ENCODE measurements at regions not wholly inside any gene's neighbourhood (a gene's known extent, or its start where the extent isn't known, plus 50 kb on each side); places are given as distances from the start of the nearest gene placed in this dataset.

GRCh38 chr20:40890635-40891034, 138.0 kb upstream of the TOP1 start:
- no peak for DNase-seq (ENCODE audit: low read depth in 2 of 2)

GRCh38 chr20:40891351-40891750, 137.3 kb upstream of the TOP1 start:
- no peak overlapping the region for H3K4me3 ChIP-seq (replicated peaks in 1 of 2; ENCODE audit: low read depth in 2 of 2, low read length in 2 of 2)
- TF ChIP-seq CTCF (IDR thresholded peaks at IDR 0.05; ENCODE audit: low read depth, low read length): no peak
- no peak for DNase-seq (ENCODE audit: low read depth in 2 of 2)

More at GRCh38 chr20:40890635-40891034, 138.0 kb upstream of the TOP1 start:
- no peak overlapping the region for H3K4me3 ChIP-seq (replicated peaks in 1 of 2; ENCODE audit: low read depth in 2 of 2, low read length in 2 of 2)
- no peak for TF ChIP-seq CTCF (IDR thresholded peaks at IDR 0.05; ENCODE audit: low read depth, low read length)

GRCh38 chr20:40892642-40893041, 136.0 kb upstream of the TOP1 start:
- DNase-seq (ENCODE audit: low read depth in 2 of 2): no peak
- no peak overlapping the region for H3K4me3 ChIP-seq (replicated peaks in 1 of 2; ENCODE audit: low read depth in 2 of 2, low read length in 2 of 2)
- no peak for TF ChIP-seq CTCF (IDR thresholded peaks at IDR 0.05; ENCODE audit: low read depth, low read length)

- TF ChIP-seq CTCF (IDR thresholded peaks at IDR 0.05; ENCODE audit: low read depth, low read length): no peak
Measured at GRCh38 chr20:40893610-40894236, 134.9 kb upstream of the TOP1 start.

GRCh38 chr20:40894237-40894630, 134.4 kb upstream of the TOP1 start:
- DNase-seq (ENCODE audit: low read depth in 2 of 2): no peak
- TF ChIP-seq CTCF (IDR thresholded peaks at IDR 0.05; ENCODE audit: low read depth, low read length): no peak
- no peak overlapping the region for H3K4me3 ChIP-seq (replicated peaks in 1 of 2; ENCODE audit: low read depth in 2 of 2, low read length in 2 of 2)

More at GRCh38 chr20:40893610-40894236, 134.9 kb upstream of the TOP1 start:
- H3K4me3 ChIP-seq (replicated peaks in 1 of 2; ENCODE audit: low read depth in 2 of 2, low read length in 2 of 2): no peak overlapping the region
- no peak for DNase-seq (ENCODE audit: low read depth in 2 of 2)

GRCh38 chr20:40895182-40895581, 133.4 kb upstream of the TOP1 start:
- H3K4me3 ChIP-seq (replicated peaks in 1 of 2; ENCODE audit: low read depth in 2 of 2, low read length in 2 of 2): no peak overlapping the region
- no peak for TF ChIP-seq CTCF (IDR thresholded peaks at IDR 0.05; ENCODE audit: low read depth, low read length)
- DNase-seq (ENCODE audit: low read depth in 2 of 2): no peak

Data from cardiac fibroblast (primary cell).